Uterus (tissue), 2 donors: ENCODE measurements at regions not wholly inside any gene's neighbourhood (a gene's known extent, or its start where the extent isn't known, plus 50 kb on each side); places are given as distances from the start of the nearest gene placed in this dataset.

ENCODE experiments used
- POLR2A ChIP-seq, 2 donors: fragments of 450-650 bp; IDR thresholded peaks; one replicate each; pipeline ENCODE4 v1.6.1; 2016; ENCODE audit warnings: antibody characterized with exemption in 2 of 2, mild to moderate bottlenecking in 1 of 2, moderate library complexity in 1 of 2
- TF ChIP-seq, protein P1 (sequence below), 4 experiments: fragments of 200-600 bp in 2 of 4; fragments of 450-650 bp in 2 of 4; sonication (generic) in 2 of 4; IDR thresholded peaks; one replicate each; pipeline ENCODE4 v1.5.1; 2016 to 2019; ENCODE audit warnings: antibody characterized with exemption in 4 of 4, mild to moderate bottlenecking in 2 of 4, moderate library complexity in 1 of 4

DNA sequence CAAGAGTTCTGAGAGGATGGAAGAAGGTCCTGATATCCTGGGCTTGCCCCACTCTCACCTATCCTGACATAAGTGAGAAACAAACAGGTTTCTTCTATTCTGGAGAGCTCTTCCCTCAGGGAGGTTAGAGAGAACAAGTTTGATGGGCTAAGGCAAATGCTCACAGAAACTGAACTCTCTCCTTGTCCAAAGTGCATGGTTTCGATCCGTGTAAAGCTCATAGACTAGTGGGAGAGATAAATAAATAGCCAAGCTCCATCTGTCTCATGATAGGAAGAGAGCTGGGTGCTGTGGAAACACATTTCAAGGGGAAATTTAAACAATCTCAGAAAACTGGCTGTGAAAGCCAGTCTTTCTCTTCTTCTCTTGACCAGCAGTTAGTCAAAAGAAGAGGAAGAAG, 459.5 kb upstream of the LARGE1 start:
- TF ChIP-seq, protein P1, sequence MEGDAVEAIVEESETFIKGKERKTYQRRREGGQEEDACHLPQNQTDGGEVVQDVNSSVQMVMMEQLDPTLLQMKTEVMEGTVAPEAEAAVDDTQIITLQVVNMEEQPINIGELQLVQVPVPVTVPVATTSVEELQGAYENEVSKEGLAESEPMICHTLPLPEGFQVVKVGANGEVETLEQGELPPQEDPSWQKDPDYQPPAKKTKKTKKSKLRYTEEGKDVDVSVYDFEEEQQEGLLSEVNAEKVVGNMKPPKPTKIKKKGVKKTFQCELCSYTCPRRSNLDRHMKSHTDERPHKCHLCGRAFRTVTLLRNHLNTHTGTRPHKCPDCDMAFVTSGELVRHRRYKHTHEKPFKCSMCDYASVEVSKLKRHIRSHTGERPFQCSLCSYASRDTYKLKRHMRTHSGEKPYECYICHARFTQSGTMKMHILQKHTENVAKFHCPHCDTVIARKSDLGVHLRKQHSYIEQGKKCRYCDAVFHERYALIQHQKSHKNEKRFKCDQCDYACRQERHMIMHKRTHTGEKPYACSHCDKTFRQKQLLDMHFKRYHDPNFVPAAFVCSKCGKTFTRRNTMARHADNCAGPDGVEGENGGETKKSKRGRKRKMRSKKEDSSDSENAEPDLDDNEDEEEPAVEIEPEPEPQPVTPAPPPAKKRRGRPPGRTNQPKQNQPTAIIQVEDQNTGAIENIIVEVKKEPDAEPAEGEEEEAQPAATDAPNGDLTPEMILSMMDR (IDR thresholded peaks at IDR 0.05) = no peak
- TF ChIP-seq POLR2A (IDR thresholded peaks at IDR 0.05) = no peak
